Prostate gland (tissue), 2 donors: ENCODE measurements at regions not wholly inside any gene's neighbourhood (a gene's known extent, or its start where the extent isn't known, plus 50 kb on each side); places are given as distances from the start of the nearest gene placed in this dataset.

Experiments
- POLR2A ChIP-seq: fragments of 450-650 bp; IDR thresholded peaks from one replicate; pipeline ENCODE4 v1.6.1; 2016; ENCODE audit warnings: antibody characterized with exemption, mild to moderate bottlenecking
- TF ChIP-seq, protein P1 (sequence below), 4 experiments: fragments of 200-600 bp in 2 of 4; fragments of 450-650 bp in 2 of 4; sonication (generic) in 2 of 4; IDR thresholded peaks; 1 replicate in 3 of 4; 2 replicates in 1 of 4; pipeline ENCODE4 v1.5.1; 2016 to 2019; ENCODE audit warnings: antibody characterized with exemption in 4 of 4, mild to moderate bottlenecking in 2 of 4, moderate library complexity in 2 of 4

- TF ChIP-seq POLR2A: no peak
- TF ChIP-seq, protein P1, sequence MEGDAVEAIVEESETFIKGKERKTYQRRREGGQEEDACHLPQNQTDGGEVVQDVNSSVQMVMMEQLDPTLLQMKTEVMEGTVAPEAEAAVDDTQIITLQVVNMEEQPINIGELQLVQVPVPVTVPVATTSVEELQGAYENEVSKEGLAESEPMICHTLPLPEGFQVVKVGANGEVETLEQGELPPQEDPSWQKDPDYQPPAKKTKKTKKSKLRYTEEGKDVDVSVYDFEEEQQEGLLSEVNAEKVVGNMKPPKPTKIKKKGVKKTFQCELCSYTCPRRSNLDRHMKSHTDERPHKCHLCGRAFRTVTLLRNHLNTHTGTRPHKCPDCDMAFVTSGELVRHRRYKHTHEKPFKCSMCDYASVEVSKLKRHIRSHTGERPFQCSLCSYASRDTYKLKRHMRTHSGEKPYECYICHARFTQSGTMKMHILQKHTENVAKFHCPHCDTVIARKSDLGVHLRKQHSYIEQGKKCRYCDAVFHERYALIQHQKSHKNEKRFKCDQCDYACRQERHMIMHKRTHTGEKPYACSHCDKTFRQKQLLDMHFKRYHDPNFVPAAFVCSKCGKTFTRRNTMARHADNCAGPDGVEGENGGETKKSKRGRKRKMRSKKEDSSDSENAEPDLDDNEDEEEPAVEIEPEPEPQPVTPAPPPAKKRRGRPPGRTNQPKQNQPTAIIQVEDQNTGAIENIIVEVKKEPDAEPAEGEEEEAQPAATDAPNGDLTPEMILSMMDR (IDR thresholded peaks at IDR 0.05): no peak
Measured at GRCh38 chr18:33928231-33928630, 296.5 kb downstream of the NOL4 start.
